Activated CD4-positive, CD25-positive, alpha-beta regulatory T cell treated with anti-CD3 and anti-CD28 coated beads, Interleukin-2, amount 50 U/mL, for 16 hours (primary cell): ENCODE measurements at regions not wholly inside any gene's neighbourhood (a gene's known extent, or its start where the extent isn't known, plus 50 kb on each side); places are given as distances from the start of the nearest gene placed in this dataset.

Experiments
- DNase-seq: peaks from one replicate; pipeline ENCODE4 v3.0.0-alpha.2; 2020; ENCODE audit warnings: low read depth, low spot score

- DNase-seq: no peak
These were observed 212.1 kb upstream of the TNRC6C start for GRCh38 chr17:77746393-77746792.

GRCh38 chr17:77746896-77747554, 211.5 kb upstream of the TNRC6C start:
- no peak for DNase-seq

- no peak for DNase-seq
These were observed 210.1 kb upstream of the TNRC6C start for GRCh38 chr17:77748436-77748835.

GRCh38 chr17:77749321-77749751, 209.2 kb upstream of the TNRC6C start:
- DNase-seq: no peak

GRCh38 chr17:77749989-77750388, 208.5 kb upstream of the TNRC6C start:
- DNase-seq: no peak

- no peak for DNase-seq
These were observed 208.0 kb upstream of the TNRC6C start for GRCh38 chr17:77750427-77751043.

- DNase-seq: no peak
These were observed 205.3 kb upstream of the TNRC6C start for GRCh38 chr17:77753246-77753645.

- DNase-seq: no peak
These were observed 204.7 kb upstream of the TNRC6C start for GRCh38 chr17:77753691-77754245.

GRCh38 chr17:77754956-77755355, 203.5 kb upstream of the TNRC6C start:
- DNase-seq: no peak

GRCh38 chr17:77755410-77755963, 203.0 kb upstream of the TNRC6C start:
- no peak for DNase-seq

- DNase-seq: no peak
These were observed 202.5 kb upstream of the TNRC6C start for GRCh38 chr17:77756028-77756427.

- no peak for DNase-seq
These were observed 201.5 kb upstream of the TNRC6C start for GRCh38 chr17:77756846-77757560.

GRCh38 chr17:77757561-77757898, 201.0 kb upstream of the TNRC6C start:
- DNase-seq: no peak

- DNase-seq: no peak
These were observed 195.5 kb upstream of the TNRC6C start for GRCh38 chr17:77763023-77763422.

GRCh38 chr17:77763575-77763974, 194.9 kb upstream of the TNRC6C start:
- no peak for DNase-seq

GRCh38 chr17:77765292-77765691, 193.2 kb upstream of the TNRC6C start:
- DNase-seq: no peak

GRCh38 chr17:77767148-77767547, 191.4 kb upstream of the TNRC6C start:
- DNase-seq: no peak

GRCh38 chr17:77768248-77768852, 190.2 kb upstream of the TNRC6C start:
- no peak for DNase-seq

- DNase-seq: no peak
These were observed 189.3 kb upstream of the TNRC6C start for GRCh38 chr17:77769215-77769614.

- DNase-seq: no peak
These were observed 188.7 kb upstream of the TNRC6C start for GRCh38 chr17:77769762-77770161.

- DNase-seq: no peak
These were observed 188.0 kb upstream of the TNRC6C start for GRCh38 chr17:77770331-77771105.
